Upper lobe of left lung (tissue), 4 donors: ENCODE measurements at regions not wholly inside any gene's neighbourhood (a gene's known extent, or its start where the extent isn't known, plus 50 kb on each side); places are given as distances from the start of the nearest gene placed in this dataset.

ENCODE experiments used
- EP300 ChIP-seq, 4 donors: sonication (generic); formaldehyde crosslinking; IDR thresholded peaks; one replicate each; pipeline ENCODE4 v1.5.1; 2017; ENCODE audit warnings: antibody characterized with exemption in 4 of 4, control low read depth in 2 of 4
- POLR2A ChIP-seq, 4 donors: fragments of 450-650 bp; IDR thresholded peaks; one replicate each; pipeline ENCODE4 v1.5.1; 2016 to 2017; ENCODE audit warnings: antibody characterized with exemption in 4 of 4, mild to moderate bottlenecking in 2 of 4
- POLR2AphosphoS5 ChIP-seq, 2 donors: sonication (generic); formaldehyde crosslinking; IDR thresholded peaks; one replicate each; pipeline ENCODE4 v1.5.1; 2017; ENCODE audit warnings: antibody characterized with exemption in 2 of 2
- TF ChIP-seq, protein P1 (sequence below), 6 experiments: fragments of 450-650 bp in 4 of 6; fragments of 200-600 bp in 2 of 6; sonication (generic) in 2 of 6; IDR thresholded peaks; one replicate each; pipeline ENCODE4 v1.5.1; 2016 to 2019; ENCODE audit warnings: antibody characterized with exemption in 6 of 6

DNA sequence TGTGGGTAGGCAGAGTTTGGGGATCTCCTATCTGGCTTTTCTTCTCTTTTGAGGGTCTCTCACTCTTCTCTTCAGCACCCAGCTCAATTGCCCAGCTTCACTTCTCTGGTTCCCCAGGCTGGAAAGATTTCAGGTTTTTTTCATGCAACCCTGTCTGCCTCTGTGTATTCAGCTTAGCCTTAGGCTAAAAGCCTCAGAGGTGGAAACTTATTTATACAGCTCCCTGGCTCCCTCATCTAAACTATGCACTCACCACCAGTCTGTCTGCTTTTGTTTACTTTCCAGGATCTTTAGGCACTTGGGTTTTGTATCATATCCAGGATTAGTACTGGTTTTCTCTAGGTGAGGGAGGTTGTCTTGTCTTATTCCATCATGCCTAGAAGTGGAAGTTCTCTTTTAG is 540.2 kb upstream of the TRPC7 start:
- TF ChIP-seq, protein P1, sequence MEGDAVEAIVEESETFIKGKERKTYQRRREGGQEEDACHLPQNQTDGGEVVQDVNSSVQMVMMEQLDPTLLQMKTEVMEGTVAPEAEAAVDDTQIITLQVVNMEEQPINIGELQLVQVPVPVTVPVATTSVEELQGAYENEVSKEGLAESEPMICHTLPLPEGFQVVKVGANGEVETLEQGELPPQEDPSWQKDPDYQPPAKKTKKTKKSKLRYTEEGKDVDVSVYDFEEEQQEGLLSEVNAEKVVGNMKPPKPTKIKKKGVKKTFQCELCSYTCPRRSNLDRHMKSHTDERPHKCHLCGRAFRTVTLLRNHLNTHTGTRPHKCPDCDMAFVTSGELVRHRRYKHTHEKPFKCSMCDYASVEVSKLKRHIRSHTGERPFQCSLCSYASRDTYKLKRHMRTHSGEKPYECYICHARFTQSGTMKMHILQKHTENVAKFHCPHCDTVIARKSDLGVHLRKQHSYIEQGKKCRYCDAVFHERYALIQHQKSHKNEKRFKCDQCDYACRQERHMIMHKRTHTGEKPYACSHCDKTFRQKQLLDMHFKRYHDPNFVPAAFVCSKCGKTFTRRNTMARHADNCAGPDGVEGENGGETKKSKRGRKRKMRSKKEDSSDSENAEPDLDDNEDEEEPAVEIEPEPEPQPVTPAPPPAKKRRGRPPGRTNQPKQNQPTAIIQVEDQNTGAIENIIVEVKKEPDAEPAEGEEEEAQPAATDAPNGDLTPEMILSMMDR (IDR thresholded peaks at IDR 0.05): no peak
- TF ChIP-seq POLR2AphosphoS5 (IDR thresholded peaks at IDR 0.05): no peak
- TF ChIP-seq POLR2A (IDR thresholded peaks at IDR 0.05): no peak
- TF ChIP-seq EP300 (IDR thresholded peaks at IDR 0.05): no peak
